ENCODE measurements at regions not wholly inside any gene's neighbourhood (a gene's known extent, or its start where the extent isn't known, plus 50 kb on each side); places are given as distances from the start of the nearest gene placed in this dataset.

DNA sequence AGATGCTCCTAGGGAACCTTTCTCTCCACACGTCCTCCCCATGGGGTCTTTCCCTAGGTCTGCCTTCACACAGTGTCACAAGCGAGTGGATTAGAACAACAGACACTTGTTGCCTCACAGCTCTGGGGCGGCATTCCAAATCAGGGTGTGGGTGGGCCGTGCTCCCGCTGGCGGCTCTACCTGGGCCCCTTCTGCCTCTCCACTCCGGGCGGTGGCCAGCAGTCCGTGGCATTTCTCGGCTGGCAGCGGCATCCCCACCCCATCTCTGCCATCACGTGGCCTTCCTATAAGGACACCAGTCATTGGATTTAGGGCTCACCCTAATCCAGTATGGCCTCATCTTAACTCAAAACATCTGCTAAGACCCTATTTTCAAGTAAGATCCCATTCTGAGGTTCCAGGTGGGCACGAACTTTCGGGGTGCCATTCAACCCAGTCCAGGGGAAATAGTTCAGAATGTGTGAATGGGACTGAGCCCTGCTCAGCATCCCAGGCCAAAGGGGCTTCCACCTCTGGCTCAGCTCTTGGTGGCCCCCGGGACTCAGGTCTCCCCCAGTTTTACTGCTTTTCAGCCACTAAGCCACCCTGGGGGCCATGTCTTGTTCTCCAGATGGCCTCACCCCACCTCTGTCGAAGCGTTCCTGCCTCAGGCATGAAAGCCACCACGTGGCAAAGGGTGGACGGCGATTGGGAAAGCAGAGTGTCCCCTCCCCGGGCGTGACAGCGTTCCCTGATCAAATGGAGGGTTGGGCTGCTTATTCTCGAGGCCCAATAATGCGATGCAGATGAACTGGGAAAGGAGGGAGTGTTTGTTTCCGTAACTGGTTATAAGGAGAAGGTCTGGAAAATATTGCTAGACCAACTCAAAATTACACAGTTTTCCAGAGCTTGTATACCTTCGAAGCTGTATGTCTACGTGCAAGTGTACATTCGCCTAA, 350.0 kb downstream of the GLRX3 start:
- no peak for DNase-seq (ENCODE audit: low spot score)
- in situ Hi-C loops (cut with MboI; ENCODE audit: low pct_unique_long_range_greater_than_20kb, low sequenced_read_pairs, unreplicated experiment) = no loop called here
- TF ChIP-seq, protein P1, sequence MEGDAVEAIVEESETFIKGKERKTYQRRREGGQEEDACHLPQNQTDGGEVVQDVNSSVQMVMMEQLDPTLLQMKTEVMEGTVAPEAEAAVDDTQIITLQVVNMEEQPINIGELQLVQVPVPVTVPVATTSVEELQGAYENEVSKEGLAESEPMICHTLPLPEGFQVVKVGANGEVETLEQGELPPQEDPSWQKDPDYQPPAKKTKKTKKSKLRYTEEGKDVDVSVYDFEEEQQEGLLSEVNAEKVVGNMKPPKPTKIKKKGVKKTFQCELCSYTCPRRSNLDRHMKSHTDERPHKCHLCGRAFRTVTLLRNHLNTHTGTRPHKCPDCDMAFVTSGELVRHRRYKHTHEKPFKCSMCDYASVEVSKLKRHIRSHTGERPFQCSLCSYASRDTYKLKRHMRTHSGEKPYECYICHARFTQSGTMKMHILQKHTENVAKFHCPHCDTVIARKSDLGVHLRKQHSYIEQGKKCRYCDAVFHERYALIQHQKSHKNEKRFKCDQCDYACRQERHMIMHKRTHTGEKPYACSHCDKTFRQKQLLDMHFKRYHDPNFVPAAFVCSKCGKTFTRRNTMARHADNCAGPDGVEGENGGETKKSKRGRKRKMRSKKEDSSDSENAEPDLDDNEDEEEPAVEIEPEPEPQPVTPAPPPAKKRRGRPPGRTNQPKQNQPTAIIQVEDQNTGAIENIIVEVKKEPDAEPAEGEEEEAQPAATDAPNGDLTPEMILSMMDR (IDR thresholded peaks at IDR 0.05; ENCODE audit: extremely low read depth, insufficient read depth, missing control alignments) = no peak

DNA sequence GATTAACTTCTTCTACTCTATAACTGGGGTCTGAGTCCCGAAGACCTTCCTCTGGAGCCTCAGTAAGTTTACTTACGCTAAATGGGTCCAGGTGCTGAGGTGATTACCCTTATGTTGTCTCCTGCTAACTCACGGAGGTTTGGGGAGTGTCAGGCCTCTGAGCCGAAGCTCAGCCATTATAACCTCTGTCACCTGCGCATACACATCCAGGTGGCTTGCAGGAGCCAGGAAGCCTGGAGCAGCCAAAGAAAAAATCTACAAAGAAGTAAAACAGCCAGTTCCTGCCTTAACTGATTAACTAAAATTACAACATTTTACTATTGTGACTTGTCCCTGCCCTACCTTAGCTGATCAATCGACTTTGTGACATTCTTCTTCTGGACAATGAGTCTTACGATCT, 350.7 kb downstream of the GLRX3 start:
- in situ Hi-C loops (cut with MboI; ENCODE audit: low pct_unique_long_range_greater_than_20kb, low sequenced_read_pairs, unreplicated experiment) = no loop called here
- no peak for DNase-seq (ENCODE audit: low spot score)
- TF ChIP-seq, protein P1 (IDR thresholded peaks at IDR 0.05; ENCODE audit: extremely low read depth, insufficient read depth, missing control alignments) = no peak

DNA sequence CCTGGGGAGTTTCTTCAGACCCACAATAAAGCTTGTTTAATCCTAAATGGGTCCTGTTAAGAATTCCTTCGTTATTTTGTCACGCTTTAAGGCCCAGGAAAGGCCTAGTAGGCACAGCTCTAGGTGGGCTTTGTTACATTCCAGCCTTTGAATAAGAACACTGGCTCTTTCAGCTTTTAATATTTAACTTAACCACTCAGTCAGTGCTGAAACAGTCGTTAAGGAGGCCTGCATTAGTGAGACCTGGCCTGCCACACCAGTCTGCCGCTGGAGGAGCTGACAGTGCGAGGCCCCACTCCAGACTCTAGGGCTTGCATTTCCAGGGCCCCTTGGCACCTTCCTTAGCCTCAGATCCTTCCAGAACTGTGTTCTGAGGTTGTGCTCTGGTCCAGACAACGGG, 351.4 kb downstream of the GLRX3 start:
- DNase-seq (ENCODE audit: low spot score) = no peak
- in situ Hi-C loops (cut with MboI; ENCODE audit: low pct_unique_long_range_greater_than_20kb, low sequenced_read_pairs, unreplicated experiment) = no loop called here
- TF ChIP-seq, protein P1 (IDR thresholded peaks at IDR 0.05; ENCODE audit: extremely low read depth, insufficient read depth, missing control alignments) = no peak

DNA sequence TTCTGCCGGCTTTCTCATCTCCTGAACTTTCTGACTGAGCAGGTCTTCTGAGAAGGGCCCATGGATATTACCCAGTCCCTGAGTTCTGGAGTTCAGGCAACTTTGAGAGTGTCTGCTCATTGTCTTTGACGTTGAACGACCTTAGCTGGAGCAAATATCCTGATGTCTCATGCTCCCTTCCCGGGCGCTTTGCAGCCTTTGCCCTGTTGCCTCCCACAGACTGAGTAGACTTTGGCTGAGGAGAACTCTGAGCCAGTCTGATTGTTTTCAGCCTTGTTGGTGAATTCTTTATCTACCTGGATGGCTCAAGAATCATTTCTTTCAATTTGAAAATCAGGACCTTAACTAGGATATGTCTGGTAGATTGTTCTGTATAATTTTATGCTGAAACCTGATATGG, 353.7 kb downstream of the GLRX3 start:
- TF ChIP-seq, protein P1 (IDR thresholded peaks at IDR 0.05; ENCODE audit: extremely low read depth, insufficient read depth, missing control alignments) = no peak
- in situ Hi-C loops (cut with MboI; ENCODE audit: low pct_unique_long_range_greater_than_20kb, low sequenced_read_pairs, unreplicated experiment) = no loop called here
- no peak for DNase-seq (ENCODE audit: low spot score)

DNA sequence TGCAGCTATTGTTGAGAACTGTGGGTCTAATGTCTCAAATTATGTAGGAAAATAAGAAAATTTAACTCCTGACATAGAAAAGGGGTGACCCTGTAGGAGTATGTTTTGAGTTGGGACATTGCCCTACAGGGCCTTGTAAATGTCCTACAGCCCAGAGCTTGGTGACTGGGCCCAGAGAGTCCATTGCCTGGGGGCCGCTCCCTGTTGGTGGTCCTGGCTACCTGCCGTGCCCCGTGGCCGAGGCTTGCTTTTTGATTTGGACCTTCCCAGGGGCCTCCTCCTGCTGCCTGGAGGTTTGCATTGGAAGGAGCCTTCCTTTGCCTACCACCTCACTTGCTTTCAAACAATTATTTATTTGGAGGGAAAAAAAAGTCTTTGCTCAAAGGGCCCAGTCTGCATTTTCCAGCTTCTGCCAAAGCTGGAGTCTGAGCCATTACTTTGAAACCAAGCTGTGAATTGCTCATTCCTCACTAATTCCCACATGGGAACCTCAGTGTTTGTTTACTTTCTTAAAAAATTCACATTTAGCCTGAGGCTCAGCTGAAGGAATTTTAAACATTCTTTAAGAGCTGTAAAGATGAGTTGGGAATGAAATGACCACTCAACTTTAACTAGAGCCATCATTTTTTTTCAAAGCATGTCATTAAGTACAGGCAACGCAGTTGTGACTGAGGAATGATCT, 355.0 kb downstream of the GLRX3 start:
- TF ChIP-seq, protein P1 (IDR thresholded peaks at IDR 0.05; ENCODE audit: extremely low read depth, insufficient read depth, missing control alignments) = no peak
- in situ Hi-C loops (cut with MboI; ENCODE audit: low pct_unique_long_range_greater_than_20kb, low sequenced_read_pairs, unreplicated experiment) = no loop called here
- no peak for DNase-seq (ENCODE audit: low spot score)

DNA sequence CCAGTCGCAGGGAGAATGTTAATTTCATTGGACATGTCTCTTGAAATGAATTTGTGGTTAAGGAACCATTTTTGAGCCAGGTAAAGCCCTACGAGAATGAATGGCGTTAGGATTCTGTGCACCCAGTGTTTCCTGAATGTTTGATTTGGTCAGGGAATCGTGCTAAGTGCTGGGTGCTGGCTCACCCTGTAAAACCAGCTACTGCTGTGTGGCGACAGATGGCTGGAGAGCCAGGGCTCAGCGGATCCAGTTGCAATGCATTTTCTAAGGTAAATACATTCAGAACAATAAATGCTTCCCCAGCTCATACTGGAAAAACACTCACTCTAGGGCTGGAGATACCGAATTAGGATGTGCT, 355.5 kb downstream of the GLRX3 start:
- DNase-seq (ENCODE audit: low spot score) = no peak
- in situ Hi-C loops (cut with MboI; ENCODE audit: low pct_unique_long_range_greater_than_20kb, low sequenced_read_pairs, unreplicated experiment) = no loop called here
- TF ChIP-seq, protein P1 (IDR thresholded peaks at IDR 0.05; ENCODE audit: extremely low read depth, insufficient read depth, missing control alignments) = no peak
